ENCODE measurements at regions not wholly inside any gene's neighbourhood (a gene's known extent, or its start where the extent isn't known, plus 50 kb on each side); places are given as distances from the start of the nearest gene placed in this dataset.
"Not testable (repeated sequence)": the region's sequence is repeated elsewhere in the genome, so short reads cannot be mapped to it uniquely, and the experiment has no call there.

GRCh38 chr20:50358971-50359370 is 151.2 kb upstream of the PTPN1 start:
- no peak for TF ChIP-seq ZFX (IDR thresholded peaks at IDR 0.05)
- TF ChIP-seq CTCF (conservative IDR thresholded peaks at IDR 0.05) = no peak
- H3K27ac ChIP-seq = no peak overlapping the region

GRCh38 chr20:50359607-50360217 is 150.5 kb upstream of the PTPN1 start:
- TF ChIP-seq CTCF (conservative IDR thresholded peaks at IDR 0.05) (no peak), ZFX (IDR thresholded peaks at IDR 0.05) (no peak)
- no peak overlapping the region for H3K27ac ChIP-seq

GRCh38 chr20:50360218-50360672 is 149.9 kb upstream of the PTPN1 start:
- H3K27ac ChIP-seq = no peak overlapping the region

GRCh38 chr20:50360921-50361320 is 149.3 kb upstream of the PTPN1 start:
- no peak overlapping the region for H3K27ac ChIP-seq
- no peak for TF ChIP-seq ZFX (IDR thresholded peaks at IDR 0.05)
- no peak for TF ChIP-seq CTCF (conservative IDR thresholded peaks at IDR 0.05)

More at GRCh38 chr20:50360218-50360672, 149.9 kb upstream of the PTPN1 start:
- TF ChIP-seq CTCF (conservative IDR thresholded peaks at IDR 0.05) (no peak), ZFX (IDR thresholded peaks at IDR 0.05) (no peak)

- not testable (repeated sequence) for H3K27ac ChIP-seq
These were observed 148.0 kb upstream of the PTPN1 start for GRCh38 chr20:50362177-50362576.

GRCh38 chr20:50363027-50363426 is 147.2 kb upstream of the PTPN1 start:
- TF ChIP-seq CTCF (conservative IDR thresholded peaks at IDR 0.05) (no peak), ZFX (IDR thresholded peaks at IDR 0.05) (no peak)
- H3K27ac ChIP-seq = no peak overlapping the region

- TF ChIP-seq ZFX (IDR thresholded peaks at IDR 0.05) (no peak), CTCF (conservative IDR thresholded peaks at IDR 0.05) (no peak)
- no peak overlapping the region for H3K27ac ChIP-seq
These were observed 146.7 kb upstream of the PTPN1 start for GRCh38 chr20:50363479-50363878.

GRCh38 chr20:50364542-50364941 is 145.6 kb upstream of the PTPN1 start:
- TF ChIP-seq ZFX (IDR thresholded peaks at IDR 0.05) = no peak
- no peak for TF ChIP-seq CTCF (conservative IDR thresholded peaks at IDR 0.05)
- no peak overlapping the region for H3K27ac ChIP-seq
